ENCODE measurements at regions not wholly inside any gene's neighbourhood (a gene's known extent, or its start where the extent isn't known, plus 50 kb on each side); places are given as distances from the start of the nearest gene placed in this dataset.

DNA sequence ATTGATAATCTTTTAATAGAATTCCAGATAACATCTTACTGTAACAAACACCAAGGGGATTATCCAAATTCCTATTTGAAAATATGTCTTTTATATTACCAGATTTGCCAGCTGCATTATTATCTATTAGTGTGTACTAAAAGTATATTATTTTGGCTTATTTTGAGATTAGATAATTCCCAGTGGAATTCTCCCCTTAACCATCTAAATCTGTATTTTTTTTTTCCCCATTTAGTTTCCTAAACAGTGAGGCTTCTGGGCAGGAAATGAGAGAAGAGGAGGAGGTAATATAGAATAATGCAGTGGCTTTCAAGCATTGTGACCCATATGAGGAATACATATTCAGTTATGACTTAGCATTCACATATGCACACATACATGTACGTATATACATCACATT is 53.5 kb upstream of the ABL1 start:
- no peak for DNase-seq (ENCODE audit: low spot score)

DNA sequence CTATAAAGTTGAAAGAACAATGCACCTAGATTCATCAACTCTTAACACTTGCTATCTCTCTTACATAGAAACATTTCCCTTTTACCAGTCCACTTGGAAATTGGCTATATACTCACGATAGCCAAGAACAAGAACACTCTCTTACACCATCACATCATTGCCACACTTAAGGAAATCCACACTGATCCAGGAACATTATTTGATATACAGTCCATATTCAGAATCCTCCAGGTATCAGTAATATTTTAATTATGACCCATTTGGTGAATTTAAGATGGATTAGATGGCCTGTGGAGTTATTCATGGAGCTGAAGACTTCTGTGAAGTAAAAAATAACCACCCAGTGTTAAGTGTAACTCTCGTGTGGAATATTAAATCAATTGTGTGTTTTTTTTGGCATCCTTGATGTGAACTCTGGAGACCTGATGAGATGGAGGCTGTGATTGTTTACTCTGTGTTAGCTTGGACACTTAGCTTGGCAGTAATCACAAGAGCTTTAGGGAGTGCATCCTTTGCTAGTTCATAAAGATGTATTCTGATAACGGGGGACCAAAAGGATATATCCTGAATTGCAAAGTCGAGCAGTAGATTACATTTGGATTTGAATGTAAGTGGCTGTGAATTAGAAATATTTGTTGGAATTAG is 52.0 kb upstream of the ABL1 start:
- no peak for DNase-seq (ENCODE audit: low spot score)

DNA sequence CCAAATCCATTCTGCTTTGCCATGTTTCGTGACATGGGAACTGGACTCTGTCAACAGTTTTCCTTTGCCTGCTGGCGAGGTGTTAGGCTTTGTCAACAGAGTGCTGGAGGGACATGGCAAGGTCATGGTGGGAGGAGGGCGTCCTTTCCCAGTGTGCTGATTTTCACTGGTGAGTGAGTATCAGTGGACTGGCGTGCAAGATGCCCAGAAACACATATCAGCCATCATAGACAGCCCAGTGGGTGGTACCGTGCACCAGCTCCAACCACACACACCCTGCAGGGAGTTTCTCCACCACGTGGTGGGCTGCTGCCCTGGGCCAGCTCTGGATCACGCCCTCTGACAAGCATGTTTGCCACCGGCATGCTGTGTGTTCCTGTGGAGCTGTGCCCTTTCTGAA is 50.0 kb upstream of the ABL1 start:
- no peak for DNase-seq (ENCODE audit: low spot score)

Measured in A172 (cell line).